ENCODE measurements at regions not wholly inside any gene's neighbourhood (a gene's known extent, or its start where the extent isn't known, plus 50 kb on each side); places are given as distances from the start of the nearest gene placed in this dataset.

GRCh38 chr18:42442656-42443055 is 487.6 kb downstream of the PIK3C3 start:
- H3K4me3 ChIP-seq (ENCODE audit: low read depth, low read length) = no peak overlapping the region
- TF ChIP-seq CTCF (IDR thresholded peaks at IDR 0.05; ENCODE audit: insufficient read depth, low read length, severe bottlenecking) = no peak
- no peaks in the 10 kb centered on the region for H3K36me3 ChIP-seq (ENCODE audit: control insufficient read depth, insufficient read depth, low read length)
- FAIRE-seq (no peak), DNase-seq (ENCODE audit: low read depth) (no peak)
- no peaks in the 10 kb centered on the region for H3K27me3 ChIP-seq (ENCODE audit: control insufficient read depth, insufficient read depth, low read length)

GRCh38 chr18:42444349-42444748 is 489.3 kb downstream of the PIK3C3 start:
- DNase-seq (ENCODE audit: low read depth) = no peak

GRCh38 chr18:42445359-42445758 is 490.3 kb downstream of the PIK3C3 start:
- TF ChIP-seq CTCF (IDR thresholded peaks at IDR 0.05; ENCODE audit: insufficient read depth, low read length, severe bottlenecking) = no peak
- FAIRE-seq (no peak), DNase-seq (ENCODE audit: low read depth) (no peak)
- Histone ChIP-seq H3K36me3 (ENCODE audit: control insufficient read depth, insufficient read depth, low read length) (no peaks in the 10 kb centered on the region), H3K4me3 (ENCODE audit: low read depth, low read length) (no peak overlapping the region), H3K27me3 (ENCODE audit: control insufficient read depth, insufficient read depth, low read length) (no peaks in the 10 kb centered on the region)

More at GRCh38 chr18:42444349-42444748, 489.3 kb downstream of the PIK3C3 start:
- Histone ChIP-seq H3K4me3 (ENCODE audit: low read depth, low read length) (no peak overlapping the region), H3K27me3 (ENCODE audit: control insufficient read depth, insufficient read depth, low read length) (no peaks in the 10 kb centered on the region), H3K36me3 (ENCODE audit: control insufficient read depth, insufficient read depth, low read length) (no peaks in the 10 kb centered on the region)
- TF ChIP-seq CTCF (IDR thresholded peaks at IDR 0.05; ENCODE audit: insufficient read depth, low read length, severe bottlenecking) = no peak
- no peak for FAIRE-seq

GRCh38 chr18:42446195-42446594 is 491.2 kb downstream of the PIK3C3 start:
- DNase-seq (ENCODE audit: low read depth) = no peak
- H3K27me3 ChIP-seq (ENCODE audit: control insufficient read depth, insufficient read depth, low read length) = no peaks in the 10 kb centered on the region
- no peaks in the 10 kb centered on the region for H3K36me3 ChIP-seq (ENCODE audit: control insufficient read depth, insufficient read depth, low read length)
- no peak for TF ChIP-seq CTCF (IDR thresholded peaks at IDR 0.05; ENCODE audit: insufficient read depth, low read length, severe bottlenecking)
- H3K4me3 ChIP-seq (ENCODE audit: low read depth, low read length) = no peak overlapping the region
- no peak for FAIRE-seq

GRCh38 chr18:42447688-42448087 is 492.7 kb downstream of the PIK3C3 start:
- FAIRE-seq = no peak
- H3K4me3 ChIP-seq (ENCODE audit: low read depth, low read length) = no peak overlapping the region
- no peaks in the 10 kb centered on the region for H3K27me3 ChIP-seq (ENCODE audit: control insufficient read depth, insufficient read depth, low read length)
- no peaks in the 10 kb centered on the region for H3K36me3 ChIP-seq (ENCODE audit: control insufficient read depth, insufficient read depth, low read length)
- TF ChIP-seq CTCF (IDR thresholded peaks at IDR 0.05; ENCODE audit: insufficient read depth, low read length, severe bottlenecking) = no peak
- DNase-seq (ENCODE audit: low read depth) = no peak

GRCh38 chr18:42458226-42458625 is 503.2 kb downstream of the PIK3C3 start:
- FAIRE-seq (no peak), DNase-seq (ENCODE audit: low read depth) (no peak)
- Histone ChIP-seq H3K4me3 (ENCODE audit: low read depth, low read length) (no peak overlapping the region), H3K36me3 (ENCODE audit: control insufficient read depth, insufficient read depth, low read length) (no peaks in the 10 kb centered on the region), H3K27me3 (ENCODE audit: control insufficient read depth, insufficient read depth, low read length) (no peaks in the 10 kb centered on the region)
- no peak for TF ChIP-seq CTCF (IDR thresholded peaks at IDR 0.05; ENCODE audit: insufficient read depth, low read length, severe bottlenecking)

Data from bronchial epithelial cell (primary cell).